Ovary (tissue), 3 donors: ENCODE measurements at regions not wholly inside any gene's neighbourhood (a gene's known extent, or its start where the extent isn't known, plus 50 kb on each side); places are given as distances from the start of the nearest gene placed in this dataset.

ENCODE experiments used
- CTCF ChIP-seq, 3 donors: fragments of 450-650 bp in 2 of 3; fragments of 200-600 bp in 1 of 3; IDR thresholded peaks; one replicate each; pipeline versions ENCODE4 v1.5.1 to v1.8.0; 2016 to 2022; ENCODE audit warnings: antibody characterized with exemption in 3 of 3, mild to moderate bottlenecking in 1 of 3
- POLR2A ChIP-seq: fragments of 450-650 bp; IDR thresholded peaks from one replicate; pipeline ENCODE4 v1.6.1; 2017; ENCODE audit warnings: antibody characterized with exemption, mild to moderate bottlenecking, moderate library complexity
- donor health status: DM: no; HTN: no; CAD: no.

GRCh38 chr1:70608815-70609214 lies 197.7 kb downstream of the CTH start:
- TF ChIP-seq POLR2A (no peak), CTCF (IDR thresholded peaks at IDR 0.05) (no peak)
